H9 (cell line): ENCODE measurements at regions not wholly inside any gene's neighbourhood (a gene's known extent, or its start where the extent isn't known, plus 50 kb on each side); places are given as distances from the start of the nearest gene placed in this dataset.
"Not testable (repeated sequence)": the region's sequence is repeated elsewhere in the genome, so short reads cannot be mapped to it uniquely, and the experiment has no call there.

Experiments used
- DNase-seq: peaks from one replicate; pipeline ENCODE4 v3.0.0-alpha.2; 2017
- H2AFZ ChIP-seq: one replicate; pipeline ENCODE4 v1.6.1; 2013; ENCODE audit warnings: mild to moderate bottlenecking, low read length, control low read depth, moderate library complexity
- H2AK5ac ChIP-seq: 2 replicates; pipeline ENCODE4 v1.6.1; 2013; ENCODE audit warnings: low read length, control low read depth, mixed read lengths; ENCODE audit not compliant: insufficient read length
- H2BK120ac ChIP-seq: one replicate; pipeline ENCODE4 v1.6.1; 2013; ENCODE audit warnings: low read depth, mild to moderate bottlenecking, low read length, control low read depth, inconsistent platforms; ENCODE audit not compliant: poor library complexity, severe bottlenecking
- H2BK12ac ChIP-seq: 2 replicates; pipeline ENCODE4 v1.6.1; 2013; ENCODE audit warnings: low read length, control low read depth, mixed read lengths, low read depth; ENCODE audit not compliant: insufficient read length
- H2BK15ac ChIP-seq: 2 replicates; pipeline ENCODE4 v1.6.1; 2013; ENCODE audit warnings: low read depth, low read length, control low read depth
- H2BK20ac ChIP-seq: one replicate; pipeline ENCODE4 v1.6.1; 2013; ENCODE audit warnings: low read depth, mild to moderate bottlenecking, low read length, control low read depth, inconsistent platforms; ENCODE audit not compliant: poor library complexity, severe bottlenecking
- H2BK5ac ChIP-seq: 2 replicates; pipeline ENCODE4 v1.6.1; 2013; ENCODE audit warnings: low read length, control low read depth, mixed read lengths; ENCODE audit not compliant: insufficient read length
- H3K14ac ChIP-seq: 2 replicates; pipeline ENCODE4 v1.6.1; 2013; ENCODE audit warnings: low read length, control low read depth; ENCODE audit not compliant: insufficient read depth
- H3K18ac ChIP-seq: 2 replicates; pipeline ENCODE4 v1.6.1; 2013; ENCODE audit warnings: low read depth, mild to moderate bottlenecking, mixed read lengths, low read length, control low read depth; ENCODE audit not compliant: insufficient read length
- H3K23ac ChIP-seq: 2 replicates; pipeline ENCODE4 v1.6.1; 2013; ENCODE audit warnings: low read length, control low read depth, mixed read lengths, low read depth; ENCODE audit not compliant: insufficient read length
- H3K23me2 ChIP-seq: 2 replicates; pipeline ENCODE4 v1.6.1; 2013; ENCODE audit warnings: low read depth, mild to moderate bottlenecking, mixed read lengths, low read length, control low read depth; ENCODE audit not compliant: insufficient read length, poor library complexity, severe bottlenecking
- H3K27ac ChIP-seq: 2 replicates; pipeline ENCODE4 v1.5.1; 2013; ENCODE audit warnings: low read length, control low read depth, mixed read lengths, low read depth; ENCODE audit not compliant: insufficient read length
- H3K27me3 ChIP-seq: 2 replicates; pipeline ENCODE4 v1.6.1; 2013; ENCODE audit warnings: low read length, control low read depth, inconsistent platforms; ENCODE audit not compliant: insufficient read depth
- H3K4ac ChIP-seq: 2 replicates; pipeline ENCODE4 v1.6.1; 2013; ENCODE audit warnings: low read depth, mild to moderate bottlenecking, control low read depth, inconsistent platforms, low read length, moderate library complexity
- H3K4me1 ChIP-seq: 2 replicates; pipeline ENCODE4 v1.6.1; 2013; ENCODE audit warnings: low read length, control low read depth, inconsistent platforms; ENCODE audit not compliant: insufficient read depth
- H3K4me2 ChIP-seq: 2 replicates; pipeline ENCODE4 v1.6.1; 2013; ENCODE audit warnings: low read length, control low read depth, mixed read lengths; ENCODE audit not compliant: insufficient read length, insufficient read depth
- H3K56ac ChIP-seq: 2 replicates; pipeline ENCODE4 v1.6.1; 2013; ENCODE audit warnings: low read depth, mild to moderate bottlenecking, mixed read lengths, low read length, control low read depth; ENCODE audit not compliant: insufficient read length
- H3K79me1 ChIP-seq: 2 replicates; pipeline ENCODE4 v1.6.1; 2013; ENCODE audit warnings: low read depth, mild to moderate bottlenecking, moderate library complexity, low read length, control low read depth, inconsistent platforms; ENCODE audit not compliant: insufficient read depth, poor library complexity, severe bottlenecking
- H3K79me2 ChIP-seq: 2 replicates; pipeline ENCODE4 v1.6.1; 2013; ENCODE audit warnings: low read length, control low read depth, inconsistent platforms; ENCODE audit not compliant: insufficient read depth
- H3K9ac ChIP-seq: 2 replicates; pipeline ENCODE4 v1.6.1; 2013; ENCODE audit warnings: low read length, control low read depth, mixed read lengths; ENCODE audit not compliant: insufficient read length; ENCODE audit errors: extremely low read depth
- H3K9me3 ChIP-seq: one replicate; pipeline ENCODE4 v1.6.1; 2013; ENCODE audit warnings: low read depth, low read length, inconsistent platforms; ENCODE audit not compliant: control insufficient read depth
- H3T11ph ChIP-seq: one replicate; pipeline ENCODE4 v1.6.1; 2013; ENCODE audit warnings: mild to moderate bottlenecking, low read length, control low read depth, inconsistent platforms
- H4K20me1 ChIP-seq: one replicate; pipeline ENCODE4 v1.6.1; 2013; ENCODE audit not compliant: control insufficient read depth, insufficient read length, insufficient read depth
- H4K5ac ChIP-seq: 2 replicates; pipeline ENCODE4 v1.6.1; 2013; ENCODE audit warnings: low read depth, mild to moderate bottlenecking, mixed read lengths, low read length, control low read depth; ENCODE audit not compliant: insufficient read length
- H4K8ac ChIP-seq: replicated peaks from 2 replicates; pipeline ENCODE4 v1.6.1; 2013; ENCODE audit warnings: low read length, control low read depth, mixed read lengths, low read depth; ENCODE audit not compliant: insufficient read length
- H4K91ac ChIP-seq: 2 replicates; pipeline ENCODE4 v1.6.1; 2013; ENCODE audit warnings: low read depth, mild to moderate bottlenecking, moderate library complexity, mixed read lengths, low read length, control low read depth; ENCODE audit not compliant: insufficient read length
- H3K27ac Mint-ChIP-seq, 3 experiments: 2 replicates in 2 of 3; 3 replicates in 1 of 3; pipeline ENCODE4 v1.8.0; 2020 to 2021; ENCODE audit warnings: mixed read lengths in 3 of 3, mild to moderate bottlenecking in 1 of 3, moderate library complexity in 1 of 3
- H3K27me3 Mint-ChIP-seq: 2 replicates; pipeline ENCODE4 v1.8.0; 2021; ENCODE audit warnings: low read depth, mild to moderate bottlenecking, moderate library complexity, mixed read lengths
- H3K36me3 Mint-ChIP-seq, 3 experiments: 2 replicates in 2 of 3; 3 replicates in 1 of 3; pipeline ENCODE4 v1.8.0; 2020 to 2021; ENCODE audit warnings: low read depth in 3 of 3, mixed read lengths in 3 of 3; ENCODE audit not compliant: insufficient read depth in 1 of 3
- H3K4me1 Mint-ChIP-seq, 2 experiments: 2 replicates each; pipeline ENCODE4 v1.8.0; 2020; ENCODE audit warnings: mixed read lengths in 2 of 2
- H3K4me3 Mint-ChIP-seq, 2 experiments: 2 replicates in 1 of 2; 3 replicates in 1 of 2; pipeline ENCODE4 v1.8.0; 2020 to 2021; ENCODE audit warnings: mild to moderate bottlenecking in 2 of 2, mixed read lengths in 2 of 2, moderate library complexity in 1 of 2
- H3K9me3 Mint-ChIP-seq, 2 experiments: 2 replicates in 1 of 2; 3 replicates in 1 of 2; pipeline ENCODE4 v1.8.0; 2020; ENCODE audit warnings: mild to moderate bottlenecking in 2 of 2, mixed read lengths in 2 of 2, moderate library complexity in 1 of 2
- WGBS: extraction: QIAGEN DNeasy Blood & Tissue Kit; methylation state at CpG from one replicate; pipeline ENCODE4 v1.1.7; 2013; ENCODE audit warnings: missing lambda C conversion rate, low lambda C conversion rate, mixed read lengths; ENCODE audit not compliant: insufficient read length; ENCODE audit errors: extremely low coverage; 5-methylcytosine and 5-hydroxymethylcytosine counted together

DNA sequence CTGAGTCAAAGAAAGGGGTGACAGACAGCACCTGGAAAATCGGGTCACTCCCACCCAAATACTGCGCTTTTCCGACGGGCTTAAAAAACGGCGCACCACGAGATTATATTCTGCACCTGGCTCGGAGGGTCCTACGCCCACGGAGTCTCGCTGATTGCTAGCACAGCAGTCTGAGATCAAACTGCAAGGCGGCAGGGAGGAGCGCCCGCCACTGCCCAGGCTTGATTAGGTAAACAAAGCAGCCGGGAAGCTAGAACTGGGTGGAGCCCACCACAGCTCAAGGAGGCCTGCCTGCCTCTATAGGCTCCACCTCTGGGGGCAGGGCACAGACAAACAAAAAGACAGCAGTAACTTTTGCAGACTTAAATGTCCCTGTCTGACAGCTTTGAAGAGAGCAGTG lies 106.6 kb upstream of the NOL4 start:
- not testable (repeated sequence) for H3K27me3 Mint-ChIP-seq, H3K4me1 ChIP-seq, H2BK12ac ChIP-seq, H3T11ph ChIP-seq, H3K79me1 ChIP-seq, H2BK20ac ChIP-seq, H3K14ac ChIP-seq, H3K23me2 ChIP-seq, H3K18ac ChIP-seq, H2AFZ ChIP-seq, H3K4ac ChIP-seq, H2BK120ac ChIP-seq, H4K91ac ChIP-seq, H3K4me1 Mint-ChIP-seq, H3K27me3 ChIP-seq, H3K79me2 ChIP-seq, H3K27ac ChIP-seq, H2BK15ac ChIP-seq, H4K8ac ChIP-seq, H4K5ac ChIP-seq, H2AK5ac ChIP-seq, H3K9me3 ChIP-seq, H3K9ac ChIP-seq, H3K4me2 ChIP-seq, H3K56ac ChIP-seq, H3K27ac Mint-ChIP-seq, H2BK5ac ChIP-seq, H4K20me1 ChIP-seq, H3K23ac ChIP-seq
- H3K9me3 Mint-ChIP-seq, result peaks cover 8 to 10% of the 10 kb centered on the region in 2 experiments; a peak in 4 of 5 replicates
- peaks cover 8 to 25% (median 17%) of the 10 kb centered on the region in 3 experiments; a peak in 6 of 7 replicates for H3K36me3 Mint-ChIP-seq
- DNase-seq, result peak; percentile 44
- H3K4me3 Mint-ChIP-seq, result peak overlapping the region in 1 of 2 experiments; percentile 65; a peak in 2 of 5 replicates
- no CpG with 5 or more reads among the region's 15 CpGs for WGBS
